DND-41 (cell line): ENCODE measurements at regions not wholly inside any gene's neighbourhood (a gene's known extent, or its start where the extent isn't known, plus 50 kb on each side); places are given as distances from the start of the nearest gene placed in this dataset.
A peak's percentile ranks its signal among the peaks of the same experiment; 100 is the strongest.

ENCODE experiments used
- EZH2 ChIP-seq: IDR thresholded peaks from 3 replicates; pipeline ENCODE4 v1.6.1; 2012; ENCODE audit warnings: borderline replicate concordance, low read depth, mild to moderate bottlenecking, moderate library complexity, low read length, inconsistent platforms; ENCODE audit not compliant: severe bottlenecking
- TF ChIP-seq, protein P1 (sequence below): IDR thresholded peaks from 2 replicates; pipeline ENCODE4 v1.5.1; 2012; ENCODE audit warnings: borderline replicate concordance, low read length, moderate library complexity, mild to moderate bottlenecking; ENCODE audit not compliant: poor library complexity, severe bottlenecking; ENCODE audit errors: extremely low read depth

DNA sequence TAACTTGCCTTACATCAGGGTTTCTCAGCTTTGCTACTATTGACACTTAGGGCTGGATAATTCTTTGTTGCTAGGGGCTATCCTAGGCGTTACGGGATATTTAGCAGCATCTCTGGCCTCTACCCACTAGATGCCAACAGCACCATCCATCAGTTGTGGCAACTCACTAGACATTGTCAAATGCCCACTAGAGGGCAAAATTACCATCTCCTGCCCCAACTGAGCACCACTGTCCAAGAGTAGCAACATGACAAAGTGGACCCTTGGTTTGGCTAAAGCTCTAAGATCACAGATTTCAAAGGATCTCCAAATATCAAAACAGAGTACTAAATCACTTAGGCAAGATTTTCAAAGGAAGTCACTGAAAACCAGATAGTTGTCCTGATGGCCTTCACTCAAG, 251.7 kb upstream of the TBX3 start:
- TF ChIP-seq, protein P1, sequence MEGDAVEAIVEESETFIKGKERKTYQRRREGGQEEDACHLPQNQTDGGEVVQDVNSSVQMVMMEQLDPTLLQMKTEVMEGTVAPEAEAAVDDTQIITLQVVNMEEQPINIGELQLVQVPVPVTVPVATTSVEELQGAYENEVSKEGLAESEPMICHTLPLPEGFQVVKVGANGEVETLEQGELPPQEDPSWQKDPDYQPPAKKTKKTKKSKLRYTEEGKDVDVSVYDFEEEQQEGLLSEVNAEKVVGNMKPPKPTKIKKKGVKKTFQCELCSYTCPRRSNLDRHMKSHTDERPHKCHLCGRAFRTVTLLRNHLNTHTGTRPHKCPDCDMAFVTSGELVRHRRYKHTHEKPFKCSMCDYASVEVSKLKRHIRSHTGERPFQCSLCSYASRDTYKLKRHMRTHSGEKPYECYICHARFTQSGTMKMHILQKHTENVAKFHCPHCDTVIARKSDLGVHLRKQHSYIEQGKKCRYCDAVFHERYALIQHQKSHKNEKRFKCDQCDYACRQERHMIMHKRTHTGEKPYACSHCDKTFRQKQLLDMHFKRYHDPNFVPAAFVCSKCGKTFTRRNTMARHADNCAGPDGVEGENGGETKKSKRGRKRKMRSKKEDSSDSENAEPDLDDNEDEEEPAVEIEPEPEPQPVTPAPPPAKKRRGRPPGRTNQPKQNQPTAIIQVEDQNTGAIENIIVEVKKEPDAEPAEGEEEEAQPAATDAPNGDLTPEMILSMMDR, result peak; percentile 16
- no peak for TF ChIP-seq EZH2
